HepG2 (cell line): ENCODE measurements at regions not wholly inside any gene's neighbourhood (a gene's known extent, or its start where the extent isn't known, plus 50 kb on each side); places are given as distances from the start of the nearest gene placed in this dataset.

ENCODE experiments used
- ATAC-seq: fragments of 200-7000 bp; cut with Tn5 transposase; 3 replicates; pipeline ENCODE4 v1.9.1; 2020; ENCODE audit warnings: mild to moderate bottlenecking, moderate library complexity
- BruUV-seq: library from RNA; stranded (reverse); fragments of 400-500 nt; replicated peaks from 2 replicates; lab custom pipeline; 2021; lab: Mats Ljungman, UMichigan
- CTCF ChIA-PET: fragments of 300-600 bp; formaldehyde crosslinking; extraction: SDS; loops from one replicate; lab custom pipeline; 2021; ENCODE audit warnings: low total read pairs, inconsistent platforms, low intra/inter-chr PET ratio; lab: Yijun Ruan, JAX
- POLR2A ChIA-PET: fragments of 350-600 bp; sonication (Branson Sonifier 250); formaldehyde crosslinking; loops from one replicate; lab custom pipeline; 2020; ENCODE audit warnings: antibody characterized with exemption, inconsistent platforms; lab: Yijun Ruan, JAX
- DNase-seq: peaks from one replicate; pipeline ENCODE4 v3.0.0-alpha.2; 2015; ENCODE audit warnings: low spot score
- FAIRE-seq: peaks from 3 replicates; lab custom pipeline; 2011; peaks lifted over from hg19 to GRCh38; lab: Jason Lieb, UNC
- H2AFZ ChIP-seq: one replicate; pipeline ENCODE4 v1.6.1; 2011; ENCODE audit warnings: low read length, inconsistent platforms
- H3K27ac ChIP-seq: fragments of 300-600 bp; 3 replicates; pipeline ENCODE4 v1.8.0; 2011; ENCODE audit warnings: mixed run types, mild to moderate bottlenecking, mixed read lengths, low read length, inconsistent platforms; ENCODE audit not compliant: insufficient read depth; ENCODE audit errors: extremely low read length
- H3K27me3 ChIP-seq, 2 experiments: fragments of 200-600 bp in 1 of 2; 2 replicates in 1 of 2; 3 replicates in 1 of 2; pipeline versions ENCODE4 v1.6.0 to v1.8.0; 2011; ENCODE audit warnings: low read length in 2 of 2, mild to moderate bottlenecking in 2 of 2, moderate library complexity in 2 of 2, inconsistent platforms in 1 of 2; ENCODE audit not compliant: insufficient read depth in 2 of 2, control insufficient read depth in 1 of 2
- H3K36me3 ChIP-seq, 2 experiments: fragments of 200-600 bp in 1 of 2; replicated peaks in 1 of 2; 2 replicates in 1 of 2; 3 replicates in 1 of 2; pipeline versions ENCODE4 v1.5.1 to v1.8.0; 2011; ENCODE audit warnings: low read length in 2 of 2, inconsistent platforms in 1 of 2; ENCODE audit not compliant: insufficient read depth in 2 of 2, control insufficient read depth in 1 of 2
- H3K4me1 ChIP-seq: 2 replicates; pipeline ENCODE4 v1.5.1; 2012; ENCODE audit warnings: low read length, inconsistent platforms; ENCODE audit not compliant: insufficient read depth
- H3K4me2 ChIP-seq: 2 replicates; pipeline ENCODE4 v1.6.0; 2011; ENCODE audit warnings: low read depth, low read length, inconsistent platforms
- H3K4me3 ChIP-seq, 3 experiments: fragments of 200-600 bp in 1 of 3; sonication (generic), shearing (Covaris generic) in 1 of 3; replicated peaks in 1 of 3; 2 replicates each; pipeline ENCODE4 v1.5.1; 2011 to 2016; ENCODE audit warnings: low read length in 3 of 3, inconsistent platforms in 2 of 3, low read depth in 2 of 3, mild to moderate bottlenecking in 2 of 3, control low read depth in 1 of 3, mixed read lengths in 1 of 3; ENCODE audit not compliant: insufficient read depth in 1 of 3
- H3K79me2 ChIP-seq: one replicate; pipeline ENCODE4 v1.6.1; 2011; ENCODE audit warnings: low read length, inconsistent platforms; ENCODE audit not compliant: insufficient read depth
- H3K9ac ChIP-seq: 2 replicates; pipeline ENCODE4 v1.6.0; 2011; ENCODE audit warnings: mild to moderate bottlenecking, low read depth, low read length, inconsistent platforms; ENCODE audit not compliant: insufficient read depth
- H3K9me3 ChIP-seq: 2 replicates; pipeline ENCODE4 v1.5.1; 2012; ENCODE audit warnings: mild to moderate bottlenecking, low read length
- H4K20me1 ChIP-seq: 2 replicates; pipeline ENCODE4 v1.6.0; 2011; ENCODE audit warnings: inconsistent platforms, mild to moderate bottlenecking, low read length, moderate library complexity; ENCODE audit not compliant: insufficient read depth
- ARID2 ChIP-seq: sonication (generic); formaldehyde crosslinking; IDR thresholded peaks from 2 replicates; pipeline ENCODE4 v1.8.1; 2022; ENCODE audit warnings: mild to moderate bottlenecking, missing genetic modification reagents, borderline replicate concordance
- CSRNP2 ChIP-seq: sonication (generic); formaldehyde crosslinking; conservative IDR thresholded peaks from 2 replicates; pipeline ENCODE4 v1.8.0; 2022; ENCODE audit warnings: low read depth, missing genetic modification reagents
- FOXP1 ChIP-seq, 2 experiments: fragments of 450-650 bp in 1 of 2; IDR thresholded peaks; 2 replicates each; pipeline ENCODE4 v1.6.1; 2017 to 2018; ENCODE audit warnings: antibody characterized with exemption in 1 of 2
- HNF4A ChIP-seq: sonication (generic); formaldehyde crosslinking; IDR thresholded peaks from 2 replicates; pipeline ENCODE4 v1.4.0; 2020; ENCODE audit warnings: missing genetic modification reagents
- HNRNPH1 ChIP-seq: fragments of 200-400 bp; formaldehyde crosslinking; optimal IDR thresholded peaks from 2 replicates; pipeline ENCODE3; 2017; ENCODE audit warnings: mild to moderate bottlenecking, low read depth, low read length
- HNRNPLL ChIP-seq: fragments of 200-400 bp; formaldehyde crosslinking; IDR thresholded peaks from 2 replicates; pipeline ENCODE4 v1.6.1; 2017; ENCODE audit warnings: mild to moderate bottlenecking, low read depth, low read length; ENCODE audit not compliant: poor library complexity, severe bottlenecking
- SMARCC2 ChIP-seq: fragments of 450-650 bp; IDR thresholded peaks from 2 replicates; pipeline ENCODE4 v1.6.1; 2017; ENCODE audit warnings: antibody characterized with exemption, mild to moderate bottlenecking
- TBX2 ChIP-seq: sonication (generic); formaldehyde crosslinking; IDR thresholded peaks from 2 replicates; pipeline ENCODE4 v1.5.0; 2020; ENCODE audit warnings: missing genetic modification reagents, mild to moderate bottlenecking, borderline replicate concordance
- ZFY ChIP-seq: sonication (generic); formaldehyde crosslinking; IDR thresholded peaks from 2 replicates; pipeline ENCODE4 v1.4.0; 2020; ENCODE audit warnings: missing genetic modification reagents
- ZNF136 ChIP-seq: sonication (generic); formaldehyde crosslinking; IDR thresholded peaks from 2 replicates; pipeline ENCODE4 v1.8.1; 2022; ENCODE audit warnings: low read depth, mild to moderate bottlenecking, moderate library complexity, missing genetic modification reagents
- ZNF234 ChIP-seq: sonication (generic); formaldehyde crosslinking; conservative IDR thresholded peaks from 2 replicates; pipeline ENCODE4 v1.5.1; 2020; ENCODE audit warnings: mild to moderate bottlenecking, missing genetic modification reagents
- ZNF317 ChIP-seq: sonication (generic); formaldehyde crosslinking; IDR thresholded peaks from 2 replicates; pipeline ENCODE4 v1.5.0; 2020; ENCODE audit warnings: mild to moderate bottlenecking, missing genetic modification reagents
- ZNF350 ChIP-seq: sonication (generic); formaldehyde crosslinking; IDR thresholded peaks from 2 replicates; pipeline ENCODE4 v1.4.0; 2020; ENCODE audit warnings: mild to moderate bottlenecking, low read depth, missing genetic modification reagents, borderline replicate concordance
- ZNF772 ChIP-seq: sonication (generic); formaldehyde crosslinking; IDR thresholded peaks from 2 replicates; pipeline ENCODE4 v1.5.0; 2020; ENCODE audit warnings: mild to moderate bottlenecking, missing genetic modification reagents
- WGBS: methylation state at CpG from one replicate; pipeline ENCODE4 v1.1.6; 2017; ENCODE audit warnings: low lambda C conversion rate; 5-methylcytosine and 5-hydroxymethylcytosine counted together
- in situ Hi-C: cut with HindIII; loops from 2 replicates; pipeline ENCODE4 v1.10.0; 2017; ENCODE audit warnings: low pct_unique_long_range_greater_than_20kb; ENCODE audit not compliant: extremely low pct_ligation_motif_present
- intact Hi-C: fragments of 100-400 bp; cut with micrococcal nuclease; formaldehyde crosslinking; loops from one replicate; pipeline ENCODE4 v1.10.0; 2022; ENCODE audit not compliant: unreplicated experiment

- Histone ChIP-seq H3K79me2 (no peaks in the 10 kb centered on the region), H3K4me3 (no peak overlapping the region), H3K36me3 (no peaks in the 10 kb centered on the region), H3K9ac (no peak overlapping the region), H2AFZ (no peak overlapping the region), H3K27me3 (no peaks in the 10 kb centered on the region)
- intact Hi-C loops = no loop called here
- POLR2A ChIA-PET = no interaction called here
- 5% methylated on average over 1 of the region's 1 CpG for WGBS
- DNase-seq = no peak
- no peak for TF ChIP-seq TBX2 (CRISPR knock-in tag)
- no peak for TF ChIP-seq ZNF136 (CRISPR knock-in tag)
- TF ChIP-seq HNRNPH1 = no peak
- TF ChIP-seq ARID2 = no peak
- no peak for TF ChIP-seq ZFY (CRISPR knock-in tag)
- no peak for TF ChIP-seq CSRNP2 (CRISPR knock-in tag)
- no peak for TF ChIP-seq HNF4A (CRISPR knock-in tag)
- TF ChIP-seq SMARCC2 = no peak
- no peak for TF ChIP-seq ZNF772 (CRISPR knock-in tag)
- no peak for TF ChIP-seq ZNF317 (CRISPR knock-in tag)
- TF ChIP-seq HNRNPLL = no peak
- no peak for TF ChIP-seq ZNF234 (CRISPR knock-in tag)
- no peak for TF ChIP-seq ZNF350 (CRISPR knock-in tag)
- TF ChIP-seq FOXP1 (IDR thresholded peaks at IDR 0.05) = no peak
- no peak for TF ChIP-seq FOXP1 (CRISPR knock-in tag; IDR thresholded peaks at IDR 0.05)
- TF ChIP-seq, all 625 proteins: peak for 0
- no peaks in the 10 kb centered on the region for H3K9me3 ChIP-seq
- FAIRE-seq = no peak
- no peak for ATAC-seq
- no TSS peak for BruUV-seq
- no peaks in the 10 kb centered on the region for H3K4me1 ChIP-seq
- no peak overlapping the region for H3K4me2 ChIP-seq
- in situ Hi-C loops = no loop called here
- CTCF ChIA-PET = no interaction called here
- no peaks in the 10 kb centered on the region for H4K20me1 ChIP-seq
- no peak overlapping the region for H3K27ac ChIP-seq
These were observed 128.0 kb upstream of the PRKG2 start for GRCh38 chr4:81343046-81343445.
